ENCODE measurements at regions not wholly inside any gene's neighbourhood (a gene's known extent, or its start where the extent isn't known, plus 50 kb on each side); places are given as distances from the start of the nearest gene placed in this dataset.

- no peak for TF ChIP-seq CTCF (IDR thresholded peaks at IDR 0.05)
- no peak for TF ChIP-seq POLR2A (IDR thresholded peaks at IDR 0.05)
Measured at GRCh38 chr11:107176148-107177105, 158.2 kb upstream of the GUCY1A2 start.

Measured in uterus (tissue), 2 donors.